Fibroblast of the aortic adventitia (primary cell): ENCODE measurements at regions not wholly inside any gene's neighbourhood (a gene's known extent, or its start where the extent isn't known, plus 50 kb on each side); places are given as distances from the start of the nearest gene placed in this dataset.

ENCODE experiments used
- DNase-seq: peaks from one replicate; pipeline ENCODE4 v3.0.0-alpha.2; 2010; ENCODE audit warnings: low read depth
- H3K4me3 ChIP-seq: 2 replicates; pipeline ENCODE4 v1.5.1; 2011; ENCODE audit warnings: low read depth, mild to moderate bottlenecking, control low read depth, low read length, moderate library complexity
- TF ChIP-seq, protein P1 (sequence below): IDR thresholded peaks from 2 replicates; pipeline ENCODE4 v1.5.1; 2011; ENCODE audit warnings: mild to moderate bottlenecking, low read length, control low read depth, inconsistent platforms; ENCODE audit not compliant: insufficient read depth

GRCh38 chr15:59839906-59840305 lies 150.8 kb upstream of the BNIP2 start:
- TF ChIP-seq, protein P1, sequence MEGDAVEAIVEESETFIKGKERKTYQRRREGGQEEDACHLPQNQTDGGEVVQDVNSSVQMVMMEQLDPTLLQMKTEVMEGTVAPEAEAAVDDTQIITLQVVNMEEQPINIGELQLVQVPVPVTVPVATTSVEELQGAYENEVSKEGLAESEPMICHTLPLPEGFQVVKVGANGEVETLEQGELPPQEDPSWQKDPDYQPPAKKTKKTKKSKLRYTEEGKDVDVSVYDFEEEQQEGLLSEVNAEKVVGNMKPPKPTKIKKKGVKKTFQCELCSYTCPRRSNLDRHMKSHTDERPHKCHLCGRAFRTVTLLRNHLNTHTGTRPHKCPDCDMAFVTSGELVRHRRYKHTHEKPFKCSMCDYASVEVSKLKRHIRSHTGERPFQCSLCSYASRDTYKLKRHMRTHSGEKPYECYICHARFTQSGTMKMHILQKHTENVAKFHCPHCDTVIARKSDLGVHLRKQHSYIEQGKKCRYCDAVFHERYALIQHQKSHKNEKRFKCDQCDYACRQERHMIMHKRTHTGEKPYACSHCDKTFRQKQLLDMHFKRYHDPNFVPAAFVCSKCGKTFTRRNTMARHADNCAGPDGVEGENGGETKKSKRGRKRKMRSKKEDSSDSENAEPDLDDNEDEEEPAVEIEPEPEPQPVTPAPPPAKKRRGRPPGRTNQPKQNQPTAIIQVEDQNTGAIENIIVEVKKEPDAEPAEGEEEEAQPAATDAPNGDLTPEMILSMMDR, result no peak

DNA sequence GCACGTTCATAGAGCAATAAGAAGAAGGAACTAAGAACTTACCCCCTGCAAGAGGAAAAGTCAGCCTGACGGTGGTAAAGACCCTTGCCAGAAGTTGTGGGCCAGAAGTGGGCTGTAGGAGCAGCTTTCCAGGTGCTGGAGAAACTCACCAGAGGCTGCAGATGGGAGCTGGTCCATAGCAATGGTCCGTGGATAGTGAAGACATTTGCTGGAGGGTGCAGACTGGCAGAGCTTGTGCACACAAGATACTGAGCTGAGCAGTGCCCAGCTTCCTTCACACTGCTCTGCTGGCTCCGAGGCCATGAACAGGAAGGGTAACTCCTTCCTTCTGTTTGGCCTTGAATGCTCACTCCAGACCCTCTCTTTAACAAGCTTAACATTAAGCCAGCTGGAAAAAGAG lies 149.8 kb upstream of the BNIP2 start:
- no peak for DNase-seq
- H3K4me3 ChIP-seq, result no peak overlapping the region
- TF ChIP-seq, protein P1, result no peak

More at GRCh38 chr15:59839906-59840305, 150.8 kb upstream of the BNIP2 start:
- no peak for DNase-seq
- no peak overlapping the region for H3K4me3 ChIP-seq

- TF ChIP-seq, protein P1, result no peak
- no peak for DNase-seq
- H3K4me3 ChIP-seq, result no peak overlapping the region
Observed at GRCh38 chr15:59835776-59836175, 146.7 kb upstream of the BNIP2 start.

- TF ChIP-seq, protein P1, result no peak
- no peak overlapping the region for H3K4me3 ChIP-seq
Observed at GRCh38 chr15:59834528-59834927, 145.4 kb upstream of the BNIP2 start.

GRCh38 chr15:59833366-59833765 lies 144.2 kb upstream of the BNIP2 start:
- no peak for DNase-seq
- no peak overlapping the region for H3K4me3 ChIP-seq
- TF ChIP-seq, protein P1, result no peak

More at GRCh38 chr15:59834528-59834927, 145.4 kb upstream of the BNIP2 start:
- DNase-seq, result no peak

DNA sequence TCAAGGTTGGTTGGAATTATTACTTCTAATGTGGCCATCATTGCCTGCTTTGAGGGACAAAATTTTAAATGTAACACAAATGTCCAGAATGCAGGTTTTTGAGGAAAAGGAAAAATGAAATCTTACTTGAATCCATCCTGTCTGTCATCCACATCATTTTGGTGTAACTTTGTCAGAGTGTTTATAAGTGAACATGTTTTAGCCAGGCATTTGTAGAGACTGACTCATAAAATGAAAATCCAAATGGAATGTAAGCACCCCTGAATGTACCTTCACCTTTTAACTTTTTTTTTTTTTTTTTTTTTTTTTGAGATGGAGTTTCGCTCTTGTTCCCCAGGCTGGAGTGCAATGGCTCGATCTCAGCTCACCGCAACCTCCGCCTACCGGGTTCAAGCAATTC lies 141.8 kb upstream of the BNIP2 start:
- no peak overlapping the region for H3K4me3 ChIP-seq
- TF ChIP-seq, protein P1, result no peak
- no peak for DNase-seq

- H3K4me3 ChIP-seq, result no peak overlapping the region
- TF ChIP-seq, protein P1, result no peak
- DNase-seq, result no peak
Observed at GRCh38 chr15:59830098-59830497, 141.0 kb upstream of the BNIP2 start.
